Stimulated activated effector memory CD8-positive, alpha-beta T cell treated with anti-CD3 and anti-CD28 coated beads, Interleukin-12 subunit alpha, Interleukin-12 subunit beta, amount 100 ng/mL, for 72 hours (primary cell): ENCODE measurements at regions not wholly inside any gene's neighbourhood (a gene's known extent, or its start where the extent isn't known, plus 50 kb on each side); places are given as distances from the start of the nearest gene placed in this dataset.

Experiments
- ATAC-seq: fragments of 150-1000 bp; cut with Tn5 transposase; 2 replicates; pipeline ENCODE4 v1.10.0; 2021
- DNase-seq, 2 donors: peaks; one replicate each; pipeline ENCODE4 v3.0.0; 2021 to 2022; ENCODE audit warnings: low spot score in 2 of 2
- H3K27ac Mint-ChIP-seq: one replicate; pipeline ENCODE4 v1.8.0; 2022; ENCODE audit warnings: mild to moderate bottlenecking, mixed read lengths
- H3K36me3 Mint-ChIP-seq: one replicate; pipeline ENCODE4 v1.8.0; 2022; ENCODE audit warnings: mild to moderate bottlenecking, mixed read lengths
- H3K4me1 Mint-ChIP-seq: one replicate; pipeline ENCODE4 v1.8.0; 2022; ENCODE audit warnings: mixed read lengths
- H3K4me3 Mint-ChIP-seq: one replicate; pipeline ENCODE4 v1.8.0; 2022; ENCODE audit warnings: mild to moderate bottlenecking, mixed read lengths
- H3K9me3 Mint-ChIP-seq: one replicate; pipeline ENCODE4 v1.8.0; 2022; ENCODE audit warnings: mixed read lengths

DNA sequence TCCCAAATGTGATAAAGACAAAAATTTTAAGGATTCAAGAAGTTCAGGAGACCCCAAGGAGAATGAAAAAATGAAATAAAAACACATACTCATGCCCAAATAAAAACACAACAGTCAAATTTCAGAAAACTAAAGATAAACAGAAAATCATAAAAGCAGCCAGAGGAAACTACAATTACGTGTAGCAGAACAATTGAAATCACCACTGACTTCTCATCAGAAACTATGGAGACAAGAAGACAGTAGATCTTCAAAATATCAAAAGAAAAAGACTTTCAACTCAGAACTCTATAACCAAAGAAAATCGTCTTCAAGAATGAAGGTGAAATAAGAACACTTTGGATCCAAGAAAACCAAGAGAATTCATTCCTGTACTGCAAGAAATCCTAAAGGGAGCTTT lies 54.9 kb downstream of the DIO3 start:
- no peaks in the 10 kb centered on the region for H3K36me3 Mint-ChIP-seq
- no peak overlapping the region for H3K27ac Mint-ChIP-seq
- DNase-seq (no peak), ATAC-seq (no peak)
- no peaks in the 10 kb centered on the region for H3K4me1 Mint-ChIP-seq
- no peaks in the 10 kb centered on the region for H3K9me3 Mint-ChIP-seq
- H3K4me3 Mint-ChIP-seq: no peak overlapping the region

DNA sequence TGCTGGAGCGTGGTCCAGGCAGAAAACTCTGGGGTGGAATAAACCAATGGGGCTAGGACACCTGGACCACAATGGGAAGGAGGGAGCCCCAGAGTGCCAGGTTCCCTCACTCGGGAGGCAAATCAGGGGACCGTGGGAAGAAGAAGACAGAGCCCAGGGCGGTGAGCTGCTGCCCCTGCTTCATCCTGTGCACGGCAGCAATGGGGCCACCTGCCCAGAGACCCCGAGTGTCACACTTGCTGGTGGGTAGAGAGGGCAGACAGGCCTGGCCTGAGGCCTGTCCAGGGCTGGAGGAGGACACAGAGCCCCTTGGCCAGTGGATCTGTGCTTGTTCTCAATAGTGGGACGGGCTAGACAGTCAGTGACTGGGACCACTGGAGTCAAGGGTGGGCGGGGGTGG lies 58.2 kb downstream of the DIO3 start:
- Mint-ChIP-seq H3K9me3 (no peaks in the 10 kb centered on the region), H3K27ac (no peak overlapping the region), H3K4me3 (no peak overlapping the region), H3K4me1 (peaks cover 6% of the 10 kb centered on the region), H3K36me3 (no peaks in the 10 kb centered on the region)
- no peak for DNase-seq
- no peak for ATAC-seq

DNA sequence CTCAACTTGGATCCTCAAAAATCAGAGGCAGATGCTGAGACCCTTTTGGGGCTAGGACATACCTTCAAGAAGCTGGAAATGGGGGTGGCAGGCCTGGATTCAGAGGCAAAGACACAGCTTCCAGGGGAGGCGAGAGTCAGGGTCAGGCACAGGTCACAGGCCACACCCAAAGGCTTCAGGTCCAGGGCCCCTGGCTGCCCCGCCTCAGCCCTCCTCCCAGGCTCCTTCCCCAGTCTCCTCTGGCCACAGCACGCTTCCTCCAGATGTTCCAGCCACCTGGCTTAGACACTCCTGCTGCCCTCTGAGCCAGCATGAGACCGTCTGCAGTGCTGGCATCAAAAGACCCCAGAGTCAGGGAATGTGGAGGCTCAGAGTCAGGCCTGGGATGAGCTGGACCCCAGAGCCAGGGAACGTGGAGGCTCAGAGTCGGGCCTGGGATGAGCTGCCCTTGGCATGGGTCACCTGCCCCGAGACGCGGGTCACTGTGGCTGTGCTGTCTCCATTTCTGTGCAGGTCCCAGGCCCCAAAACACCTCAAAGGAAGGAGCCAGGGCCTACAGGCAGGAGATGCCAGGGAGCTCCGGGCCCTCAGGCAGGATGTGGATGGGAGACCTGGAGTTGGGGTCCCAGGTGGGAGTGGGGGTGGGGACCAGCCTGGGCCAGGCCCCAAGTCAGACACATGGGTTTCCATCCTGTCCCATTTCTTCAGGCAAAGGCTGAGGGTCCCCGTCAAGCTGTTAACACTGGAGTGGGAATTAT lies 58.9 kb downstream of the DIO3 start:
- Mint-ChIP-seq H3K9me3 (no peaks in the 10 kb centered on the region), H3K4me3 (no peak overlapping the region), H3K27ac (no peak overlapping the region), H3K36me3 (no peaks in the 10 kb centered on the region), H3K4me1 (peaks cover 6% of the 10 kb centered on the region)
- no peak for DNase-seq
- ATAC-seq: no peak

DNA sequence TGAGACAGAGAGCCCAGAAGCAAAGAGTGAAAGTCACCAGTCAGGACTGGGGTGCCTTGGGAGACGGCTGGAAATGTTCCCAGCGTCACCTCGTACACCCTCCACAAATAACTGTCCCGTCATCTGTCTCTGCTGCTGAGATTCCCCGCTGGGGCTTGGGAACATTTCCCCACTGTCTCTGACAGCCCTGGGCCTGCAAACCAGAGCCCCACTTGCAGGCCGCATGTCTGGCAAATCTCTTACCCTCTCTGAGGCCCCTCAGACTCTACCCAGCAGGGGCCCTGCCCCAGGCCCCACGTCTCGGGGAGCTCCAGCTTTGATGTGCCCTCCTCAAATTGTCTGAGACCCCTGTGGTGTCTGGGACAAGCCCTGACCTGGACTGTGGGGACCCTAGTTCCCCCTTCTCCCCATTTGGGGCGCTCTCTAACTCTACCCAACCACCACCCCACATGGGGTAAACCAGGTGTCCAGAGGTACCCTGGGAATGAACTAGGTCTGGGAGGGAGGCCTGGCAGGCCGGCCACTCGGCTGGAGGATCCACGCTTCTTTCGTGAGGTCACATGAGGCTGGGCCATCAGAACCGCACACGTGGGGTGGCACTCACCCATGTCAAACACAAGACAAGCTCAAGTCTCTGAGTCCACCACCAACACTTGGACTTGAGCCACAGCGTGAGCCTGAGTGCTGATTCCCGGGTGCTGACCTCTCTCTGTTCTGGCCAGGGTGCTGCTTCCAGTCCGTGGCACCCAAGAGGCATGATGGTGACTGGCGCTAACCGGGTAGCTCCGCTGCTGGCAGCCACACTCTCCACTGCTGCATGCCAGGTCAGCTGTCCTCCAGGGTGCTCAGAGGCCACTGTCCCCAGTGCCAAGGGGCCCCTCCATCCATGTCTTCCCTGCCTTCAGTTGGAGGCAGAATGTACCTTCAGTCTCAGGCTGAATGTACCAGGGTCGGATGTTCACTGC lies 59.8 kb downstream of the DIO3 start:
- no peaks in the 10 kb centered on the region for H3K36me3 Mint-ChIP-seq

DNA sequence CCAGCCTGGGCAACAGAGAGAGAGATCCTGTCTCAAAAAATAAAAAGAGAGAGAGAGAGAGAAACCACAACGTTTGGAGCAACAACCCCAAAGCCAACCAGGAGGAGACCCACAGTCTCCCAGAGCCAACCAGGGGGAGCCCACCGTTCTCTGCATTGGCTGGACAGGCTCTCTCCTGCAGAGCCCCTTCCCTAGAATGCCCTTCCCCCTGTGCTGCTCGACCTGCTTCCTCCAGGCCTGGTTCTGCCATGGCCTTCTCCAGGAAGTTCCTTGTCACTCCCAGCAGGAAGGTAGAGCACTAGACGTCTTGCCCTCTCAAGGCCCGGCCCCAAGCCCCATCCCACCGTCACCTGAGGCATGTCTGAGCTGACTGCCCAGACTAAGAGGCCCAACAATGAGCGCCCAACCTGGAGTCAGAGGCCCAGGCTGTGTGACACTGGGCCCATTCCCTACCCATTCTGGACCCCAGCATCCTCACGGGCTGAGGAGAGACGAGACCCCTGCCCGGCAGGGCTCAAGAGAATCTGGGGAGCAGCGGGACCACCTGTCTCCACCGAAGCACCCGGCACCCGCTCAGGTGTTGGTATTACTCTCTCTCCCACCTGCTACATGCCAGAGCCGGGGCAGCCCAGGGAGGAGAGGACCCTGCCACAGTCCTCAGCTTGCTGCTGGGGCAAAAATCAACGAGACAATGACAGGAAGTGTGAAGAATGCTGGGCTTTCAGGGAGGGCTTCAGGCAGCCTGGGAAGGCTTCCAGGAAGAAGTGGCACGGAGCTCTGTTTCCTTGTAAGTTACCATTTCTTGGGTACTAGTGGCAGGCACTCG lies 61.2 kb downstream of the DIO3 start:
- no peak for ATAC-seq
- Mint-ChIP-seq H3K27ac (no peak overlapping the region), H3K4me3 (no peak overlapping the region), H3K9me3 (no peaks in the 10 kb centered on the region), H3K4me1 (peaks cover 7% of the 10 kb centered on the region), H3K36me3 (no peaks in the 10 kb centered on the region)
- no peak for DNase-seq

More for the DNA sequence above, 59.8 kb downstream of the DIO3 start:
- H3K4me1 Mint-ChIP-seq: peaks cover 6% of the 10 kb centered on the region
- ATAC-seq (peak; percentile 25), DNase-seq (no peak)
- no peaks in the 10 kb centered on the region for H3K9me3 Mint-ChIP-seq
- no peak overlapping the region for H3K27ac Mint-ChIP-seq
- no peak overlapping the region for H3K4me3 Mint-ChIP-seq

DNA sequence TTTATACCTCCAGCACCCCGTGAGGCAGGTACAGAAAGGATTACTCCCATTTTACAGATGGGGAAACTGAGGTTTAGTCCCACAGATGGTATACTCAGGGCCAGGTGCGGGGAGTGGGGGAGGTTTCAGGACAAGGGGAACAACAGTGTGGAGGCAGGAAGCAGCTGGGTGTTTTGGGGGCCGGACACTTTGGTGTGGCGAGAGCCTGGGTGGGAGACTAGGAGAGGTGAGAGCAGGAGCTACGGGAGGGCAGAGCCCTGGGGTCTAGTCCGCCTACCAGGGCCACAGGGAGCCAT lies 61.7 kb downstream of the DIO3 start:
- Mint-ChIP-seq H3K27ac (peak overlapping the region; percentile 8), H3K36me3 (no peaks in the 10 kb centered on the region), H3K4me3 (no peak overlapping the region), H3K9me3 (no peaks in the 10 kb centered on the region), H3K4me1 (peaks cover 13% of the 10 kb centered on the region)
- DNase-seq: no peak
- ATAC-seq: no peak

DNA sequence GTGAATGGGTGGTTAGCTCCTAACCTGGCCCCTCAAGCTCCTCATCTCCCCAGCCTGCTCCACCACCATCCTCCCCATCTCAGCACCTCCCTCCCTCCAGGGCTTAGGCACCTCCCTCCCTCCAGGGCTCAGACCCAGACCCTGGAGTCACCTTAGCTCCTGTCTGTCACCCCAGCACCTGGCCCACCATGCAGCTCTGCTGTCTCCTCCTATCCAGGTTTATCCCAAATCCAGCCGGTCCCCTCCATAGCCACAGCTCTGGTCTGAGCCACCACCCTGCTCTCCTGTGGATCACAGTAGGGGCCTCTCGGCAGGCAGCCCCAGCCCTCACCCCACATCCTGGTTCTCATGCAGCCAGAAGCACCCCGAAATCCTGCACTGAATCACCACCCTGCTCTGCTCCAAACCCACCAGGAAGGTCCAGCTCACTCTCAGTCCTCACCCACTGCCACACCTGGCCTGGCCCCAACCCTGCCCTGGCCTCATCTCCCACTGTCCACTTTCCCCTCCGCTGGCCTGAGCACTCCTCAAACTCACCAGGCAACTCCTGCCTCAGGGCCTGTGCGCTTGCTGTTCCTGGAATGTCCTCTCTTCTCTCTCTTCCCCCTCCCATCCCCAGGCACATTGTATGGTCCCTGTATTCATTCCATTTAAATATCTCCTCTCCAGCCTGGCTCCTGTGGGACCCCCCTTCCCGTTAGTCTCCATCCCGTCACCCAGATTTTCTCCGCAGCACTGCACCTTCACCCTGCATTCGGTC lies 62.6 kb downstream of the DIO3 start:
- peaks cover 16% of the 10 kb centered on the region for H3K4me1 Mint-ChIP-seq
- no peak overlapping the region for H3K4me3 Mint-ChIP-seq

DNA sequence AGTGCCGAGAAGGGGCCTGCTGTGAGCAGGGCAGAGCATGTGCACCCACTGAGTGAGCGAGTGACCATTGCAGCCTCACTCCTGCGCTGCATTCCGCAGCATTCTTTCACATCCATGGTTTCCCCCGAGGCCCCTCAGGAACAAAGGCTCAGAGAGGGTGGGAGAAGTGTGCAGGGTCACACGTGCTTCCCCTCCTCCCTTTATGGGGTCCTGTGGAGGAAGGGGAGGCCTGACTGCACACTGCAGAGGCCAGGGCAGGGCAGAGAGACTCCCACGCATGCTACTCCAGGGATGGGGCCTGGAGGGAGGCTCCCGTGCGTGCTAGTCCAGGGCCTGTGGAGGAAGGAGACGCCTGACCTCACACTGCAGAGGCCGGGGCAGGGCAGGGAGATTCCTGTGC lies 63.2 kb downstream of the DIO3 start:
- H3K4me1 Mint-ChIP-seq: peaks cover 16% of the 10 kb centered on the region
- H3K36me3 Mint-ChIP-seq: no peaks in the 10 kb centered on the region
- DNase-seq: no peak
- no peak for ATAC-seq
- no peak overlapping the region for H3K4me3 Mint-ChIP-seq
- no peak overlapping the region for H3K27ac Mint-ChIP-seq
- H3K9me3 Mint-ChIP-seq: no peaks in the 10 kb centered on the region

More for the DNA sequence above, 62.6 kb downstream of the DIO3 start:
- ATAC-seq: no peak
- Mint-ChIP-seq H3K9me3 (no peaks in the 10 kb centered on the region), H3K36me3 (no peaks in the 10 kb centered on the region), H3K27ac (no peak overlapping the region)
- no peak for DNase-seq

DNA sequence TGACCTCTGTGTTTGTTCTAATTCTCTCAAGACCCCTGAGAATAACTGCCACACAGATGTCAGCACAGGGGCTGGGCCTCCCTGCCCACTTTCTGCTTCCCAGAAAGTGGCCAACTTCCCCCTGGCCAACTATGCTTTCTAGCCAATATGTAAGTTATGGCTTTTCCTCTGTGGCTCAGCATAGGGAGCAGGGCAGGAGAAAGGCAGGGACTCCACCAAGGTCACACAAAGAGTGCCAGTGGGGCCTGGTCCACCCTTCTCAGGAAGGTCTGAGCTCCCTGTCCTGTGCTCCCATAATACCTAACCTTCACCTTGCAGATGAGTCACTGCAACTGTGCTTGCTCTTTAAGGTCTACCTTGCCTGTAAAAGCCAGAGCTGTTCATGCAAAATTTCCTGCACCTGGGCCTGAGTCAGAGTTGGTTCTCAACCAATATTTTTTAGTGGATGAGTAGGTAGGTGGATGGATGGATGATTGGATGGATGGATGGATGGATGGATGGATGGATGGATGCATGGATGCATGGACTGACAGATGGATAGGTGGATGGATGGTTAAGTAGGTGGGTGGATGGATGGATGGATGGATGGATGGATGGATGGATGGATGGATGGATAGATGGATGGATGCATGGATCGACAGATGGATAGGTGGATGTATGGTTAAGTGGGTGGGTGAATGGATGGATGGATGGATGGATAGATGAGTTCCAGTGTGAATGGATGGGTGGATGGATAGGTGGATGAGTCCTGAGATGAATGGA lies 64.2 kb downstream of the DIO3 start:
- DNase-seq (no peak), ATAC-seq (no peak)
- no peaks in the 10 kb centered on the region for H3K9me3 Mint-ChIP-seq
- no peak overlapping the region for H3K4me3 Mint-ChIP-seq
- peaks cover 16% of the 10 kb centered on the region for H3K4me1 Mint-ChIP-seq
- no peak overlapping the region for H3K27ac Mint-ChIP-seq
- H3K36me3 Mint-ChIP-seq: no peaks in the 10 kb centered on the region

DNA sequence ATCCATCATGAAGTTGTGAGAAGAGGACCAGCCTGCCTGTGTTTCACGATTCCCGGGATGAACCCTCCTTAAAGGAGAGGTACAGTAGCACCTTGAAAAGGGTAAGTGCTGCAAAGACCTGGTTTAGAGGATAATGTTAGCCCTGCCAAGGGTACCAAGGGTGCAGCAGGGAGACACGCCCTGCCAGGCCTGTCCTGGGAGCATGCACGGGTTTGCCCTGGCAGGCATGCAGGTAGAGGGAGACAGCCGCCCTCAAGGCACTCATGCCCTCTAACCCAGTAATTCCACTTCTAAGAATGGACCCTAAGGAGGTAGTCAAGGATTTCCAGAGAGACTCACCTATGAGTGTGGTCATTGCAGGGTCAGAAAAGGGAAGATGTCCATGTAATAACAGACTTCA lies 65.0 kb downstream of the DIO3 start:
- Mint-ChIP-seq H3K9me3 (no peaks in the 10 kb centered on the region), H3K27ac (no peak overlapping the region), H3K4me1 (peaks cover 16% of the 10 kb centered on the region), H3K36me3 (no peaks in the 10 kb centered on the region), H3K4me3 (no peak overlapping the region)
- ATAC-seq (no peak), DNase-seq (no peak)

DNA sequence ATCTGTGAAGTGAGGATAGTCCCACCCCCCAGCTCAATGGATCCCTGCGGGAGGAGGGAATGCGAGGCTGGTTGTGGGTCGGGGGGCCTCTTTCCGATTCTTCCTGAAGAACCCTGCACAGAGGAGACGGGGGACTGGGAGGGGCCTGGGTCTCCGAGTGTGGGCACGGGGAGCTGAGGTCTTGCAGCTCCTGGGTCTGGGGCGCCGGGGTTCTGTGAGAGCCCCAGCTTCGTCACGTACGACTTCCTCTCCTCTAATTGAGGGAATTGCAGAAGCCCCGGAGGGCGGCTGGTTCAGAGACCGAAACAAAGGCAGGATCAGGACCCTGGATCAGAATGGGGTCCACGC lies 66.6 kb downstream of the DIO3 start:
- Mint-ChIP-seq H3K36me3 (no peaks in the 10 kb centered on the region), H3K27ac (no peak overlapping the region), H3K4me1 (peaks cover 9% of the 10 kb centered on the region), H3K4me3 (no peak overlapping the region), H3K9me3 (no peaks in the 10 kb centered on the region)
- ATAC-seq (no peak), DNase-seq (no peak)

DNA sequence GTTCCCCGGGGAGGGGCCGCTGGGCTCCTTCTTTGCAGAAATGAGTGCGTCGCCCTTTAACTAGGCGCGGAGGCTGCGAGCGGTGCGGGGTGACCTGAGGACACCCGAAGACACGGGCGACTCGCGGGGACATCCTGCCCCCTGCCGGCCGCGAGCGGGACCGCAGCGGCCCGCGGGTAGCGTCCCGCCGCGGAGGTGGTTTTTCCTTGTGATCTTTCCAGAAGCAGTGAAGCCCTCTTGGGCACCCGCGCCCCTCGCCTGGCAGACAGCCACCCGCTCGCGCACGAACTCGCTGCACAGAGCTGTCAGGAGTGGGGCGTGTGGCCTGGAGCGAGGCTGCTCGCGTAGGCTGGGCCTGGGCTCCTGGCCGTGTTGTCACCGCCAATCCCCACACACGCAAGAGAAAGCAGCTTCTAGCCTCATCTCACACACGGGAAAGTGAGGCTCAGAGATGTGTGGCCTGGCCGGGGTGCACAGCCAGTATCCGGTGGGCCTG lies 67.2 kb downstream of the DIO3 start:
- DNase-seq: peak; percentile 72 to 86
- no peaks in the 10 kb centered on the region for H3K9me3 Mint-ChIP-seq
- peaks cover 9% of the 10 kb centered on the region for H3K4me1 Mint-ChIP-seq
- ATAC-seq: peak; percentile 85
- no peak overlapping the region for H3K4me3 Mint-ChIP-seq
- no peak overlapping the region for H3K27ac Mint-ChIP-seq
- no peaks in the 10 kb centered on the region for H3K36me3 Mint-ChIP-seq

DNA sequence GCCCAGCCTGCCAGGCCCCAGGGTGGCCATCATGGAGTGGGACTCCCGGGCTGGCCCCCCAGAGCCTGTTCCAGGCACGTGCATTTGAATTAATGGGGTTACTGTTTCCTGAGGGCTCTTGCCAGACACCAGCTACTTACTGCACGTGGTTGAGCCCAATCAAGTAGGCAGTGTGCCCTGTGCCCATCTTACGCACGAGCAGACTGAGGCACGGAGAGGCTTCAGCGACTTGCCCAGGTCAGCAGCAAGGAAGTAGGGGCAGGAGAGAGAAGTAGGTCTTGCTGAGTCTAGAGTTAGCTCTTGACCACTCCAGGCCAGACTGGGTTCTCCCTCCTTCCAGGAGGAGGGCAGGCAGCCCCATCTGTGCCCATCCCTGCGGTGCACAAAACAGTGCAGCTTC lies 67.7 kb downstream of the DIO3 start:
- Mint-ChIP-seq H3K4me3 (no peak overlapping the region), H3K27ac (no peak overlapping the region), H3K9me3 (no peaks in the 10 kb centered on the region), H3K4me1 (peaks cover 10% of the 10 kb centered on the region), H3K36me3 (no peaks in the 10 kb centered on the region)
- ATAC-seq: no peak
- DNase-seq: no peak
